ENCODE measurements at regions not wholly inside any gene's neighbourhood (a gene's known extent, or its start where the extent isn't known, plus 50 kb on each side); places are given as distances from the start of the nearest gene placed in this dataset.
A peak's percentile ranks its signal among the peaks of the same experiment; 100 is the strongest.

- H3K4me3 Mint-ChIP-seq: no peak overlapping the region
- H2BK12ac ChIP-seq (ENCODE audit: insufficient read length, low read depth, low read length): no peak overlapping the region
- WGBS (ENCODE audit: extremely low coverage, insufficient read length, low lambda C conversion rate): no CpG with 5 or more reads among the region's 7 CpGs
- TF ChIP-seq CTCF (conservative IDR thresholded peaks at IDR 0.05): no peak
- no peaks in the 10 kb centered on the region; the same call in 1 of the 2 replicates for H3K4me1 ChIP-seq (ENCODE audit: insufficient read depth, low read length)
- no peak overlapping the region for H3T11ph ChIP-seq (ENCODE audit: low read length)
- H3K27ac ChIP-seq (ENCODE audit: insufficient read length, low read depth, low read length): no peak overlapping the region
- no peak overlapping the region for H3K23ac ChIP-seq (ENCODE audit: insufficient read length, low read depth, low read length)
- no peak overlapping the region for H2BK120ac ChIP-seq (ENCODE audit: low read depth, low read length, poor library complexity, severe bottlenecking)
- no peak overlapping the region for H2BK5ac ChIP-seq (ENCODE audit: insufficient read length, low read length)
- H3K27ac Mint-ChIP-seq: no peak overlapping the region
- no peaks in the 10 kb centered on the region for H3K9me3 ChIP-seq (ENCODE audit: control insufficient read depth, low read depth, low read length)
- H3K9me3 Mint-ChIP-seq: peaks cover 5 to 9% of the 10 kb centered on the region in 2 experiments; a peak in 4 of 5 replicates
- no peak overlapping the region for H2BK20ac ChIP-seq (ENCODE audit: low read depth, low read length, poor library complexity, severe bottlenecking)
- DNase-seq: no peak
- H2AFZ ChIP-seq (ENCODE audit: low read length): no peak overlapping the region
- no peaks in the 10 kb centered on the region for H4K20me1 ChIP-seq (ENCODE audit: control insufficient read depth, insufficient read depth, insufficient read length)
- H3K36me3 Mint-ChIP-seq (ENCODE audit: insufficient read depth in 1 of 3, low read depth in 3 of 3): peaks cover 0 to 10% (median 2%) of the 10 kb centered on the region in 3 experiments; a peak in 3 of 7 replicates
- H3K9ac ChIP-seq (ENCODE audit: extremely low read depth, insufficient read length, low read length): no peak overlapping the region
- H3K14ac ChIP-seq (ENCODE audit: insufficient read depth, low read length): 0 out of 2 replicates have a peak overlapping the region, but pooled peaks have one; percentile 21
- no peak overlapping the region for H3K4ac ChIP-seq (ENCODE audit: low read depth, low read length)
- no peak overlapping the region for H3K18ac ChIP-seq (ENCODE audit: insufficient read length, low read depth, low read length)
- no peaks in the 10 kb centered on the region for H3K27me3 ChIP-seq (ENCODE audit: insufficient read depth, low read length)
- no peak overlapping the region for H2AK5ac ChIP-seq (ENCODE audit: insufficient read length, low read length)
- H2BK15ac ChIP-seq (ENCODE audit: low read depth, low read length): no peak overlapping the region
- no peaks in the 10 kb centered on the region for H3K23me2 ChIP-seq (ENCODE audit: insufficient read length, low read depth, low read length, poor library complexity, severe bottlenecking)
- no peak overlapping the region for H3K4me2 ChIP-seq (ENCODE audit: insufficient read depth, insufficient read length, low read length)
- H4K91ac ChIP-seq (ENCODE audit: insufficient read length, low read depth, low read length): no peak overlapping the region
- no peak overlapping the region for H4K8ac ChIP-seq (replicated peaks; ENCODE audit: insufficient read length, low read depth, low read length)
- H3K27me3 Mint-ChIP-seq (ENCODE audit: low read depth): peaks cover 2% of the 10 kb centered on the region
- no peak overlapping the region for H4K5ac ChIP-seq (ENCODE audit: insufficient read length, low read depth, low read length)
- H3K79me1 ChIP-seq (ENCODE audit: insufficient read depth, low read depth, low read length, poor library complexity, severe bottlenecking): no peaks in the 10 kb centered on the region
- peaks cover 5% of the 10 kb centered on the region in 2 experiments for H3K4me1 Mint-ChIP-seq
- H3K79me2 ChIP-seq (ENCODE audit: insufficient read depth, low read length): no peaks in the 10 kb centered on the region
- H3K56ac ChIP-seq (ENCODE audit: insufficient read length, low read depth, low read length): no peak overlapping the region
These were observed 593.4 kb downstream of the QKI start for GRCh38 chr6:164007881-164008280.

Measured in H9 (cell line).